HG03558 (cell line): ENCODE measurements at regions not wholly inside any gene's neighbourhood (a gene's known extent, or its start where the extent isn't known, plus 50 kb on each side); places are given as distances from the start of the nearest gene placed in this dataset.

Source experiments
- ATAC-seq: cut with Tn5 transposase; IDR thresholded peaks from one replicate; pipeline ENCODE4 v1.9.1; 2021; ENCODE audit warnings: moderate number of reproducible peaks; ENCODE audit not compliant: unreplicated experiment; ENCODE audit errors: extremely low read depth

GRCh38 chr22:17269607-17270261 lies 50.5 kb upstream of the ADA2 start:
- no peak for ATAC-seq

GRCh38 chr22:17269224-17269606 lies 50.0 kb upstream of the ADA2 start:
- ATAC-seq, result no peak
